Esophagus mucosa (tissue), 1 donor: ENCODE measurements at regions not wholly inside any gene's neighbourhood (a gene's known extent, or its start where the extent isn't known, plus 50 kb on each side); places are given as distances from the start of the nearest gene placed in this dataset.

ENCODE experiments used
- ATAC-seq: fragments of 200-7000 bp; cut with Tn5 transposase; one replicate; pipeline ENCODE4 v1.9.1; 2020
- donor health status: DM: yes; HTN: yes; CAD: no.

DNA sequence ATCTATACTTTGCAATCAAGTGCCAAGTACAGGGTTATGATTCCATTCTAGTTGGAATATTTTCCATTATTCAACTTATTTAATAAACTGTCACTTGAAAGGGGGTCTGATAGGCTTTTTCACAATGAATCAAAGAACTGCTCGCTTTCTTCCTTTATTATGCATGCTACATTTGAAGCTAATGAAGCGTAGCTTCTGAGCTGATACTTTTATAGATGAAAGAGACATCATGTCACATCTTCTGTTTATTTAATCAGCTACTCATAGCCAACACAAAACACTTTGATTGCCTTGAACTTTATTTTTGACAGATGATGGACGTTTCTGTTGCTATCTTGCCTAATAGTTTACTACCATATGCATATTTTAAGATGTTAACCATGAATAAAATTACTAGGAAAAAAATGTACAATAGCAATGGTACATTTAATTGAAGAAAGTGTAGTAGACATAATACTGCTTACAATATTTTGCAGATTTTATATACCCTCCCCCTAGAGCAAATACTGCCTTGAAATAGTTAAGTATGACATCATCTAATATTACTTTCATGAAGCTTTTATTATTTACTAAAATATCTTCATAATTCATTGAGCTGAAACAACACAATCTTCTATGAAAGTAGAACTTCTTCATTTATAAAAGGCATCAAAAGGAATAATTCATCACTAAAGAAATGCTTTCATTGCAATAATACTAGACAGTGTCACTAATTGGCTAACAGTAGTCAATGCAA, 529.3 kb upstream of the TYRP1 start:
- ATAC-seq: no peak

DNA sequence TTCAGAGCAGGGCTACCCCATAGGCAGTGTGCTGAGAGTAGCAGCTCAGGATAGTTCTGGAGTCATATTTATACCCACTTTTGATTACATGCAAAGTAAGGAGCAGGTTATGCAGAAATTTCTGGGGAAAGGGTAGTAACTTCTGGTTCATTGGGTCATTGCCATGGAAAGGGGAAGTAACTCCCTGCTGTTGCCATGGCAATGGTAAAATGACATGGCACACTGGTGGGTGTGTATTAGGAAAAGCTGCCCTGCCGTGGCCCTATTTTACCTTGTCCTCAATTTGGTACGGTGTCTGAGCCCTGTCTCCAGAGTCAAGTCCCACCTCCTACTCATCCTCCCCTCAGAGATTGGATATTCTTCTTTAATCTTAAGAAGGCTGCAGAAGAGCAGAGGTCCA, 526.7 kb upstream of the TYRP1 start:
- no peak for ATAC-seq

GRCh38 chr9:12170456-12170855, 522.7 kb upstream of the TYRP1 start:
- ATAC-seq: no peak

DNA sequence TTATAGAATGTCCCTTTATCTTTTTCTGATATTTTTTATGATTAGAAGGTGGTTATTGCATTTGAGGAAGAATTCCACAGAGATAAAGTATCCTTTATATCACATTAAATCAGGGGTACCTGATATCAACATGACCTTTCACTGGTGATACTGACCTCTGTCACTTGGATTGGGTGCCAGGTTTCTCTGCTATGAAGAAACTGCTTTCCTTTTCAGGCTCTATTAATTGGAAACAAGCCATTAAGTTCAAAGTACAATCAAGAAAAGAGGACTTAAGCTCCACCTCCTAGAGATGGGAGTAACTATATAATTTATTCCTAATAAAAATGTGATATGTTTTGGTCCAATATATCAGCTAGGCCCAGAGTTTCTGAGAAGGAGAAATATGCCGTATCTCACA, 514.6 kb upstream of the TYRP1 start:
- no peak for ATAC-seq

- ATAC-seq: no peak
Observed at GRCh38 chr9:12182806-12183205, 510.4 kb upstream of the TYRP1 start.

DNA sequence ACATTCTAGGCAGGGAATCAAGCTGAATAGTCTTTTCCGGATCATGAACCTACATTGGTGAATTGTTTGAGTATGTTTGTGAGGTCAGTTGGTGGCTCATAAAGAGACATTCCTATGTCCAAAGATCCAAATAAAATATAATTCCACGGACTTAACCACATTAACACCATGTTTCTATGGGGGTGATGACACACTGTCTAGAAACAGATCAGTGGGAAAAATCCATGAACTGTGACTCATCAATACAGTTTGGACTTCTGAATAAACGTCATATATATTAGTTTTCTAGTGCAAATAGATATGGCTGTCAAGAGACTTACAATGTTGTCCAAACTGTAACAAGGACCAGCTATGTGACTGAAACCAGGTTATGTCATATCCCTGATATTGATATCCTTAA, 509.9 kb upstream of the TYRP1 start:
- no peak for ATAC-seq

DNA sequence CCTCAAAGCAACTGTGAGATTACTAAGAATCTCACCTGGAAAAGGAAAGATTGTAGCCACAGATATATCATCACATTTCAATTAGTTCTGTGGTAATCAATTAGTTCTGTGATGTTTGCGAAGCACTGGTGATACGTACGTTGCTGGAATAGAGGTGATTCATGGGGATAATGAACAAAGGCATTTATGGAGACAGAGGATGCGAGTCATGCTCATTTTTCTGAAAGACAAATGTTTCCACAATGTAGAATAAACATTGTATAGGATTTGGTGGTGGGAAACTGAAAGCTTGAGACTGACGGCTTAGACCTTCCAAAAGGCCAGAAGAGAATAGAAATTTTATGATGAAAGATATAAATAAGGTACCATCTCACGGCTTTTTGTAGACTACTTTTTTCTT, 507.3 kb upstream of the TYRP1 start:
- no peak for ATAC-seq

- ATAC-seq: no peak
Observed at GRCh38 chr9:12191630-12192029, 501.6 kb upstream of the TYRP1 start.

- ATAC-seq: no peak
Observed at GRCh38 chr9:12194731-12195130, 498.5 kb upstream of the TYRP1 start.

DNA sequence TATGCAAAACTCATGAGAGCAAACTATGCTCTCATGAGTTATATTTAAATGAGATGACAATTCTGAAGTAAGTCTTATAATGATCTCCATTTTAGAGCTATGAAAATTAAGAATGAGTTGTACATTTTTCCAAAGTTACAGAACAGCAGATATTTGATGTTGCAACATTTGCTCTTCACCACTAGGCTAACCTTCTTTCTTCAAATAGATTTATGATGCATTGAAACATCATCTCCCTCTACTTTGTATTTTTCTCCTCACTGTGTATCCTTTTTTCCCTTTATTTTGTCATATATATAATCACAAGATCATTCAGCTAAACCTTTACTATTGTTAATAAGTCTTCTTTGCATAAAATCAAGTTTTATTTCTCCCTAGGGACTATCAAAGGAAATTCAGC, 497.7 kb upstream of the TYRP1 start:
- ATAC-seq: no peak

- no peak for ATAC-seq
Observed at GRCh38 chr9:12204512-12204911, 488.7 kb upstream of the TYRP1 start.

DNA sequence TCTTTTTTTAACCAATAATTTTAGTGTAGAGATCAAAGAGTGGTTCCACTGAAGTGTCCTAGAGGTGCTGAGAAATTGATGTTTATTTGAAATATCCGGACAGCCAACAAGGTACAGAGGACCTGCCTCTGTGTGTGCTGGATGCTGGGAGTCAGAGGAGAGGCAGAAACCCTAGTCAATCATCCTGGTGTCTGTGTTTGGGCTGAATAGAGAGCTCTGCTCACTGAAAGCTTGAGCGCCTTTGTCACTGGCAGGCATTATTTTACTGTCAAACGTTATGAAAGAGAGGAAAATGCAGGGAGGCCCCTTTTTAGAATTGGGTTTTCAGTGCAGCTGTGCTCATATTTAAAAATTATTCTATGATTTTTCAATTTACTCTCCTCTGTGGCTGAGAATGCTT, 480.3 kb upstream of the TYRP1 start:
- no peak for ATAC-seq

DNA sequence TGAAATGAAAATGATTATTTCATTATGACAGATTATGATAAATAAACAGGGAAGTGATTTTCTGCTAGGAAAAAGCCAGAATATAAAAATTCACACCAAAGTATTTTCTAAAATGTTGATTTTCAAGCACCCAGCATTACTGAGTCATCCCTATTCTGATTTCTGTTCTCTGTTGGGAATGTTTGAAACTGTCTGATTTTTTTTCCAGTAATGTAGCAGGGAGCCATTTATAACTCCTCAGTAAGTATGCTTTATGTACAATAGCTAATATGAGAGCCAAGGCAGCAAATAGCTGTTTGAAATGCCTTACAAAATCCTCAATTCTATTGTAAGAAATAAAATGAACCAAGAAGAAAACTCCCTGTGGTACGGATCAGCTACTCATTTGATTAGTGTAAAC, 471.7 kb upstream of the TYRP1 start:
- ATAC-seq: no peak

DNA sequence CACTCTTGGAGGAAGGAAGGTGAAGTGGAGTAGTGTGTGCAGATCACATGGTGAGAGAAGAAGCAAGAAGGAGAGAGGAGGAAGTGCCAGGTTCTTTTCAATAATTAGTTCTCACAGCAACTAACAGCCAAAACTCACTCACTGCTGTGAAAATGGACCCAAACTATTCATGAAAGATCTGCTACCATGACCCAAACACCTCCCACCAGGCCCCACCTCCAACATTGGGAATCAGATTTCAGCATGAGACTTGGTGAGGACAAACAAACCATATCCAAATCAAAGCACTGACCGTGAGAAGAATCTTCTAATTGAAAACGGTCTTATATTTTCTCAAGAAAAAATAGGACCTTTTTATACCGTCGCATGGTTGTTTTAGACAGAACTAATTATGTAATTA, 468.7 kb upstream of the TYRP1 start:
- ATAC-seq: no peak

DNA sequence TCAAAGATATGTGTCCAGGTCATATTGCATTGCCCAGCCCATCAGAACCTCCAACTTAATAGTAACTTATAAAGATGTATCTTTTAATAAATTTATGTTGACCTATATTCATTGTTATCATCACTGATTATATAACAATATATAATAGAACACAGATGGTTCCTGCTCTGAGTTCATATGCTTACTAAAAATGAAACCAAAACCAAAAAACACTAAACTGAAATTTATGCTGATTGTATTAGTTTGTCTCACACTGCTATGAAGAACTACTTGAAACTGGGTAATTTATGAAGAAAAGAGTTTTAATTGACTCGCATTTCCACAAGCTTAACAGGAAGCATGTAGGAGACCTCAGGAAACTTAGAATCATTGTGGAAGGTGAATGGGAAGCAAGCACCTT, 462.5 kb upstream of the TYRP1 start:
- ATAC-seq: no peak

GRCh38 chr9:12231832-12232231, 461.4 kb upstream of the TYRP1 start:
- ATAC-seq: no peak

GRCh38 chr9:12232836-12233235, 460.3 kb upstream of the TYRP1 start:
- no peak for ATAC-seq

- ATAC-seq: no peak
Observed at GRCh38 chr9:12253941-12254340, 439.2 kb upstream of the TYRP1 start.

DNA sequence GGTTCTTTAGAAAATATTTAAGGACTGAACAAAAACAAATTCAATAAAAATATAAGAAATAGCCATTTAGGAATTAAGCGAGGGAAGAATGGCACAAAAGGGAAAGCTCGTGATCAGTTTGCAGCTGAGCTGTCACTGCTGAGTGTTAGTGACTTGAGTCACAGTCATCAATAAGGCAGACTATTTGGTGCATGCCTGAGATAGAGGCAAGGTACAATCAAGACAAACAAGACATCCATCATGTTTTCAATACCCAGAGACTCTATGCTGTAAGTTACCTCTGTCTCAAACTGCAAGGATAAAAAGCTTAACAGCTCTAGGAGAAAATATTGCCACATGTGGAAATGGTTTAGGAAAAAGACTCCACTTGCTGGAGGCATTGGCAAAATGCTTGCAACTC, 426.4 kb upstream of the TYRP1 start:
- no peak for ATAC-seq

- ATAC-seq: no peak
Observed at GRCh38 chr9:12271421-12271891, 421.7 kb upstream of the TYRP1 start.

- ATAC-seq: no peak
Observed at GRCh38 chr9:12272471-12273120, 420.6 kb upstream of the TYRP1 start.

DNA sequence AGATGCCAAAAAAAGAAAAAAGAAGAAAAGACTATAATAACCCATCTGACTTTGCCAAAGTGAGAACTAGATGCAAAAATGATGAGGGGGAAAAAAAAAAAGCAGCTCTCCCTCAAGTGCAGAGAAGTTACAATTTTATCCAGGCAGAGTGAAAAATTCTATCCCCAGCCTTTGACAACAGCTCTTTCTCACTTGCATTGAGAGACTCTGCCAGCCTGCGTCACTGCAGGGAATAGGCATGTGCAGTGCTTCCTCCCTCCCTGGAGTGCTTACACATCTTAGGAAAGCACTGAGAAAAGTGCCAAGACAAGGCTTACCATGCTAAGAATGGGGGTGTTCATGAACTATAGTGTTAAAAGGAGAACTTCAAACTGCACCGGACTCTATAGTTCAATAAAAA, 418.6 kb upstream of the TYRP1 start:
- ATAC-seq: no peak

DNA sequence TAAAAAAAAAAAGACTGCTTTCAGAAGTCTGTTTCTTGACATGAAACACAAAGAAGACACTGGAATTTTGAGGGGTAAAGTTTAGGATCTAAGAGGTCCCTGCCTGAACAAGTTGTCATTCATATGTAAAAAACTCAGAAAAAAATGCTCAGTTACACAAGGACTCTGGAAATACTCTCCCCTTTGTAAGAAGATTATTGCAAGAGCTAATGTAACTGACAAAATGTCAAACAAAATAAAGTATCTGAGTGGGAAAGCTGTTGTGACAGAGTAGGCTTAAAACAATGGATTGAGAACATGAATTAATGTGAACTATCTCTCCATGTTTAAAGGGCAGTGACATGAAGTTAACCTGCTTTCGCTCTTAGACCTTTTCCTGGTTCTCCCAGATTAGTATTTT, 416.7 kb upstream of the TYRP1 start:
- ATAC-seq: no peak

- no peak for ATAC-seq
Observed at GRCh38 chr9:12289711-12290110, 403.5 kb upstream of the TYRP1 start.
